ENCODE measurements at regions not wholly inside any gene's neighbourhood (a gene's known extent, or its start where the extent isn't known, plus 50 kb on each side); places are given as distances from the start of the nearest gene placed in this dataset.

- CTCF ChIA-PET: no interaction called here
- BruUV-seq (replicated peaks): no TSS peak
Observed at GRCh38 chr7:46028246-46028645, 107.2 kb upstream of the IGFBP3 start.

More at GRCh38 chr7:46028246-46028645, 107.2 kb upstream of the IGFBP3 start:
- H3K9me2 ChIP-seq (ENCODE audit: insufficient read depth): no peaks in the 10 kb centered on the region
- no peak overlapping the region for H3K4me3 ChIP-seq (replicated peaks in 1 of 2; ENCODE audit: low read depth in 1 of 2, low read length in 2 of 2)
- DNase-seq (ENCODE audit: low read depth, low spot score): no peak
- no peak overlapping the region for H3K4me2 ChIP-seq (ENCODE audit: low read length)
- intact Hi-C loops (cut with micrococcal nuclease): no loop called here
- POLR2A ChIA-PET: no interaction called here
- TF ChIP-seq EZH2 (IDR thresholded peaks at IDR 0.05) (no peak), JUND (IDR thresholded peaks at IDR 0.05) (no peak), ZNF274 (IDR thresholded peaks at IDR 0.05; ENCODE audit: low read depth, low read length) (no peak), SP1 (IDR thresholded peaks at IDR 0.05; ENCODE audit: low read depth) (no peak), SIN3A (IDR thresholded peaks at IDR 0.05; ENCODE audit: low read depth) (no peak), ZFX (IDR thresholded peaks at IDR 0.05) (no peak), EGR1 (IDR thresholded peaks at IDR 0.05; ENCODE audit: low read depth) (no peak), SRF (IDR thresholded peaks at IDR 0.05; ENCODE audit: low read depth) (no peak), REST (IDR thresholded peaks at IDR 0.05; ENCODE audit: low read depth) (no peak), FOSL1 (IDR thresholded peaks at IDR 0.05; ENCODE audit: low read depth) (no peak)
- TF ChIP-seq, protein P1, sequence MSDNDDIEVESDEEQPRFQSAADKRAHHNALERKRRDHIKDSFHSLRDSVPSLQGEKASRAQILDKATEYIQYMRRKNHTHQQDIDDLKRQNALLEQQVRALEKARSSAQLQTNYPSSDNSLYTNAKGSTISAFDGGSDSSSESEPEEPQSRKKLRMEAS (IDR thresholded peaks at IDR 0.05): no peak
- TF ChIP-seq, protein P2, sequence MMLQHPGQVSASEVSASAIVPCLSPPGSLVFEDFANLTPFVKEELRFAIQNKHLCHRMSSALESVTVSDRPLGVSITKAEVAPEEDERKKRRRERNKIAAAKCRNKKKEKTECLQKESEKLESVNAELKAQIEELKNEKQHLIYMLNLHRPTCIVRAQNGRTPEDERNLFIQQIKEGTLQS (IDR thresholded peaks at IDR 0.05): no peak
- TF ChIP-seq, protein P3, sequence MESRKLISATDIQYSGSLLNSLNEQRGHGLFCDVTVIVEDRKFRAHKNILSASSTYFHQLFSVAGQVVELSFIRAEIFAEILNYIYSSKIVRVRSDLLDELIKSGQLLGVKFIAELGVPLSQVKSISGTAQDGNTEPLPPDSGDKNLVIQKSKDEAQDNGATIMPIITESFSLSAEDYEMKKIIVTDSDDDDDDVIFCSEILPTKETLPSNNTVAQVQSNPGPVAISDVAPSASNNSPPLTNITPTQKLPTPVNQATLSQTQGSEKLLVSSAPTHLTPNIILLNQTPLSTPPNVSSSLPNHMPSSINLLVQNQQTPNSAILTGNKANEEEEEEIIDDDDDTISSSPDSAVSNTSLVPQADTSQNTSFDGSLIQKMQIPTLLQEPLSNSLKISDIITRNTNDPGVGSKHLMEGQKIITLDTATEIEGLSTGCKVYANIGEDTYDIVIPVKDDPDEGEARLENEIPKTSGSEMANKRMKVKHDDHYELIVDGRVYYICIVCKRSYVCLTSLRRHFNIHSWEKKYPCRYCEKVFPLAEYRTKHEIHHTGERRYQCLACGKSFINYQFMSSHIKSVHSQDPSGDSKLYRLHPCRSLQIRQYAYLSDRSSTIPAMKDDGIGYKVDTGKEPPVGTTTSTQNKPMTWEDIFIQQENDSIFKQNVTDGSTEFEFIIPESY (IDR thresholded peaks at IDR 0.05; ENCODE audit: extremely low read depth, insufficient replicate concordance, low read length): no peak
- TF ChIP-seq, protein P4, sequence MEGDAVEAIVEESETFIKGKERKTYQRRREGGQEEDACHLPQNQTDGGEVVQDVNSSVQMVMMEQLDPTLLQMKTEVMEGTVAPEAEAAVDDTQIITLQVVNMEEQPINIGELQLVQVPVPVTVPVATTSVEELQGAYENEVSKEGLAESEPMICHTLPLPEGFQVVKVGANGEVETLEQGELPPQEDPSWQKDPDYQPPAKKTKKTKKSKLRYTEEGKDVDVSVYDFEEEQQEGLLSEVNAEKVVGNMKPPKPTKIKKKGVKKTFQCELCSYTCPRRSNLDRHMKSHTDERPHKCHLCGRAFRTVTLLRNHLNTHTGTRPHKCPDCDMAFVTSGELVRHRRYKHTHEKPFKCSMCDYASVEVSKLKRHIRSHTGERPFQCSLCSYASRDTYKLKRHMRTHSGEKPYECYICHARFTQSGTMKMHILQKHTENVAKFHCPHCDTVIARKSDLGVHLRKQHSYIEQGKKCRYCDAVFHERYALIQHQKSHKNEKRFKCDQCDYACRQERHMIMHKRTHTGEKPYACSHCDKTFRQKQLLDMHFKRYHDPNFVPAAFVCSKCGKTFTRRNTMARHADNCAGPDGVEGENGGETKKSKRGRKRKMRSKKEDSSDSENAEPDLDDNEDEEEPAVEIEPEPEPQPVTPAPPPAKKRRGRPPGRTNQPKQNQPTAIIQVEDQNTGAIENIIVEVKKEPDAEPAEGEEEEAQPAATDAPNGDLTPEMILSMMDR (IDR thresholded peaks at IDR 0.05 in 2 of 3, conservative IDR thresholded peaks at IDR 0.05 in 1 of 3; ENCODE audit: borderline replicate concordance in 1 of 3, insufficient read depth in 1 of 3, low read depth in 2 of 3, low read length in 2 of 3): no peak
- no peak overlapping the region for H3K27ac ChIP-seq (ENCODE audit: low read depth, low read length)
- no peak for ATAC-seq
- RAD21 ChIA-PET (ENCODE audit: low non-redundant PET in 1 of 2, low total read pairs in 2 of 2, uncharacterized antibody in 2 of 2, unreplicated experiment in 2 of 2): no interaction called here
- H2AFZ ChIP-seq (ENCODE audit: low read depth, low read length, poor library complexity, severe bottlenecking): no peak overlapping the region
- no peaks in the 10 kb centered on the region for H3K27me3 ChIP-seq (ENCODE audit: insufficient read depth, low read length)
- H3K79me2 ChIP-seq (ENCODE audit: insufficient read depth, low read length): no peaks in the 10 kb centered on the region
- no peaks in the 10 kb centered on the region for H3K4me1 ChIP-seq (ENCODE audit: control insufficient read depth in 1 of 2, insufficient read depth in 2 of 2, low read length in 2 of 2)
- H3K36me3 ChIP-seq (ENCODE audit: control insufficient read depth in 1 of 2, insufficient read depth in 2 of 2, low read length in 2 of 2): no peaks in the 10 kb centered on the region
- H4K20me1 ChIP-seq (ENCODE audit: insufficient read depth): no peaks in the 10 kb centered on the region
- no peak overlapping the region for H3K9ac ChIP-seq (ENCODE audit: low read length)
- no peaks in the 10 kb centered on the region for H3K9me3 ChIP-seq (ENCODE audit: control insufficient read depth in 1 of 2, insufficient read depth in 1 of 2, low read depth in 1 of 2, low read length in 2 of 2)
